Mesothelial cell of epicardium (in vitro differentiated cells): ENCODE measurements at regions not wholly inside any gene's neighbourhood (a gene's known extent, or its start where the extent isn't known, plus 50 kb on each side); places are given as distances from the start of the nearest gene placed in this dataset.

Experiments used
- DNase-seq, 2 experiments: peaks; one replicate each; pipeline ENCODE4 v3.0.0; 2021; ENCODE audit warnings: low spot score in 2 of 2; ENCODE audit not compliant: unreplicated experiment in 2 of 2
- H3K27ac Mint-ChIP-seq: 2 replicates; pipeline ENCODE4 v1.8.0; 2021; ENCODE audit warnings: mixed read lengths
- H3K27me3 Mint-ChIP-seq: 2 replicates; pipeline ENCODE4 v1.8.0; 2021; ENCODE audit warnings: low read depth, mixed read lengths
- H3K36me3 Mint-ChIP-seq: 2 replicates; pipeline ENCODE4 v1.8.0; 2021; ENCODE audit warnings: mixed read lengths
- H3K4me1 Mint-ChIP-seq: 2 replicates; pipeline ENCODE4 v1.8.0; 2021; ENCODE audit warnings: mixed read lengths
- H3K4me3 Mint-ChIP-seq: 2 replicates; pipeline ENCODE4 v1.8.0; 2021; ENCODE audit warnings: mild to moderate bottlenecking, moderate library complexity, mixed read lengths
- H3K9me3 Mint-ChIP-seq: 2 replicates; pipeline ENCODE4 v1.8.0; 2021; ENCODE audit warnings: mixed read lengths
- TF ChIP-seq, protein P1 (sequence below): fragments of 200-600 bp; sonication (generic); IDR thresholded peaks from one replicate; pipeline ENCODE4 v1.5.0; 2021; ENCODE audit warnings: antibody characterized with exemption; ENCODE audit not compliant: unreplicated experiment

DNA sequence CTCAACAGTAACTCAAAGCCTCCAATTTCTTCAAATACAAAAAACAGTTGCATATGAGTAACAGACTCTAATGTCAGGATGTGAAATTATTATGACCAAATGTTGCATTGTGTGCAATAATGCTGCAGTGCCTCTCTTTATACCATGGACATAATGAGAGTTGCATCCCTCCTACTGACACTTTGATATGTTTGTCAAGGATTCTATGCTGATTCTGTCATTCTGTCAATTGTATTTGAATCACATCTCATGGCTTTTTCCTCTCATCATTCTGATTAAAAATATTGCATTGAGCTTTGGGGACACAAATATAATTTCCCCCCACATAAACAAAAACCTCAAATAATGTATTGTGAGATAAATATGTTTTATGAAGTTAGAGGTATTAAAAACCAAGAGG, 84.6 kb upstream of the SGCE start:
- TF ChIP-seq, protein P1, sequence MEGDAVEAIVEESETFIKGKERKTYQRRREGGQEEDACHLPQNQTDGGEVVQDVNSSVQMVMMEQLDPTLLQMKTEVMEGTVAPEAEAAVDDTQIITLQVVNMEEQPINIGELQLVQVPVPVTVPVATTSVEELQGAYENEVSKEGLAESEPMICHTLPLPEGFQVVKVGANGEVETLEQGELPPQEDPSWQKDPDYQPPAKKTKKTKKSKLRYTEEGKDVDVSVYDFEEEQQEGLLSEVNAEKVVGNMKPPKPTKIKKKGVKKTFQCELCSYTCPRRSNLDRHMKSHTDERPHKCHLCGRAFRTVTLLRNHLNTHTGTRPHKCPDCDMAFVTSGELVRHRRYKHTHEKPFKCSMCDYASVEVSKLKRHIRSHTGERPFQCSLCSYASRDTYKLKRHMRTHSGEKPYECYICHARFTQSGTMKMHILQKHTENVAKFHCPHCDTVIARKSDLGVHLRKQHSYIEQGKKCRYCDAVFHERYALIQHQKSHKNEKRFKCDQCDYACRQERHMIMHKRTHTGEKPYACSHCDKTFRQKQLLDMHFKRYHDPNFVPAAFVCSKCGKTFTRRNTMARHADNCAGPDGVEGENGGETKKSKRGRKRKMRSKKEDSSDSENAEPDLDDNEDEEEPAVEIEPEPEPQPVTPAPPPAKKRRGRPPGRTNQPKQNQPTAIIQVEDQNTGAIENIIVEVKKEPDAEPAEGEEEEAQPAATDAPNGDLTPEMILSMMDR: no peak
- H3K27me3 Mint-ChIP-seq: no peaks in the 10 kb centered on the region
- H3K4me3 Mint-ChIP-seq: no peak overlapping the region
- peaks cover 9% of the 10 kb centered on the region for H3K4me1 Mint-ChIP-seq
- no peaks in the 10 kb centered on the region for H3K9me3 Mint-ChIP-seq
- H3K27ac Mint-ChIP-seq: no peak overlapping the region
- DNase-seq: no peak
- no peaks in the 10 kb centered on the region for H3K36me3 Mint-ChIP-seq

DNA sequence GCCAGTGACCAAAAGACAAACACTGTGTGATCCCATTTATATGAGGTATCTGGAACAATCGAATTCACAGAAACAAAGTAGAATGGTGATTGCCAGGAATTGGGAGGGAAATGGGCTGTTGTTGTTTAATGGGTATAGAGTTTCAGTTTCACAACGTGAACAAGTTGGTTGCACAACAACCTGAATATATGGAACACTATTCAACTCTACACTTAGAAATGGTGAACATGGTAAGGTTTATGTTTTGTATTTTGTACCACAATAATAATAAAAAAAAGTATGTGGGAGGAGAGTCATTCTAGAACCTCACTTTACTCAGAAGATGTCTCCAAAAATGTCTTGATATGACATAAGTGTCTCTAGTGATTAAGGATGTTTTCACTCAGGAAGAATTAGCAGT, 85.2 kb upstream of the SGCE start:
- no peaks in the 10 kb centered on the region for H3K27me3 Mint-ChIP-seq
- H3K4me3 Mint-ChIP-seq: no peak overlapping the region
- H3K27ac Mint-ChIP-seq: no peak overlapping the region
- TF ChIP-seq, protein P1: no peak
- DNase-seq: no peak
- no peaks in the 10 kb centered on the region for H3K36me3 Mint-ChIP-seq
- peaks cover 9% of the 10 kb centered on the region for H3K4me1 Mint-ChIP-seq
- H3K9me3 Mint-ChIP-seq: no peaks in the 10 kb centered on the region

GRCh38 chr7:94748376-94748775, 92.4 kb upstream of the SGCE start:
- Mint-ChIP-seq H3K4me3 (no peak overlapping the region), H3K4me1 (peaks cover 6% of the 10 kb centered on the region), H3K36me3 (peaks cover 4% of the 10 kb centered on the region), H3K27me3 (no peaks in the 10 kb centered on the region), H3K9me3 (peaks cover 33% of the 10 kb centered on the region), H3K27ac (no peak overlapping the region)
- TF ChIP-seq, protein P1: no peak
- no peak for DNase-seq

DNA sequence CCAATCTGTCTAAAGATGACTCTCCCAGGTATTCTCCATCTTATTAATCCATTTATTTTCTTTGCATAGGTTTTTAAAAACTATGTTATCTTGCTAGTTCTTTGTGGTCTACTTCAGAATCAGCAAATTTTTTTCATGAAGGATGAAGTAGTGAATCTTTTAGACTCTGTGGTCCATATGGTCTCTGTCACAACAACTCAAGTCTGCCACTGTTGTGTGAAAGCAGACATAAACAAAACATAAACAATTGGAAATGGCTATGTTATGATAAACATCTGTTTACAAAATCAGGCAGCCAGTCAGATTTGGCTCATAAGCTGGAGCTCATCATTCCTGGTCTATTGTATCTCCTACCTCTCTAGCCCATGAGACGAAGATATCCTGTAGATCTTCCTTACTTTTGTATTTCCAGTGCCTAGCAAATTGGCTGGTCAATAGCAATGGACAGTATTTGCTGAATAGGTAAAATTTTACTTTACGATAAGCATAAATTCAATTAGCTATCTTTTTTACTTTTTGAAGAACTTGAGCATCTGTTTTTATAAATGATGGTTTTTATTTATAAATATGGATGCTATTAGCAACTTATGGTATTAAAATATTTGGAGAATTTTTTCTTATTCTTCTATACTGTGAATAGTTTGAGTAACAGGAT, 104.6 kb upstream of the SGCE start:
- no peaks in the 10 kb centered on the region for H3K27me3 Mint-ChIP-seq

DNA sequence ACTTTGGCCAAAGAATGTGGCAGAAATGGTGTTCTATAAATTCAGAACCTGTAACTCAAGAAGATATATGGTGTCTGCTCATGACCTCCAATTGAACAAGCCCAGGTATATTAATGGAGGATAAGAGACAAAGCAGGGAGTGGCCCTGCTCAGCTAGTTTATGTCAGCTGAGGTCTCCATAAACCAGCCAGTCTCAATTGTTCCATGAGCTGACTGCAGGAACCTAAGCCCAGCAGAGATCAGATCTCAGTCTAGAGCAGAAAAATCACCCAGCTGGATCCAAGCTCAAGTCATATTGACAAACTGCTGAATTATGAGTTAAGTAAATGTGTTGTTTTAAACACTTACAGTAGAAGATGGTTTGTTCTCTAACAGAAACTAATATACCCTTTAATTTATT, 105.5 kb upstream of the SGCE start:
- DNase-seq: no peak
- Mint-ChIP-seq H3K9me3 (peaks cover 33% of the 10 kb centered on the region), H3K27ac (peak overlapping the region; percentile 85), H3K36me3 (peaks cover 6% of the 10 kb centered on the region), H3K27me3 (no peaks in the 10 kb centered on the region), H3K4me1 (peaks cover 20% of the 10 kb centered on the region), H3K4me3 (no peak overlapping the region)
- TF ChIP-seq, protein P1: no peak

More for the DNA sequence above, 104.6 kb upstream of the SGCE start:
- peaks cover 16% of the 10 kb centered on the region for H3K4me1 Mint-ChIP-seq
- H3K27ac Mint-ChIP-seq: no peak overlapping the region
- no peak overlapping the region for H3K4me3 Mint-ChIP-seq
- TF ChIP-seq, protein P1: no peak
- H3K9me3 Mint-ChIP-seq: peaks cover 42% of the 10 kb centered on the region
- DNase-seq: no peak
- H3K36me3 Mint-ChIP-seq: peaks cover 13% of the 10 kb centered on the region

- Mint-ChIP-seq H3K4me1 (peaks cover 21% of the 10 kb centered on the region), H3K27me3 (no peaks in the 10 kb centered on the region), H3K4me3 (no peak overlapping the region), H3K9me3 (peaks cover 17% of the 10 kb centered on the region), H3K36me3 (peaks cover 6% of the 10 kb centered on the region), H3K27ac (peak overlapping the region; percentile 86)
- DNase-seq: no peak
- TF ChIP-seq, protein P1: no peak
These were observed 107.3 kb upstream of the SGCE start for GRCh38 chr7:94763268-94763667.
